NCI-H2227 treated with DMSO at 0.1 percent for 48 hours (cell line): ENCODE measurements at regions not wholly inside any gene's neighbourhood (a gene's known extent, or its start where the extent isn't known, plus 50 kb on each side); places are given as distances from the start of the nearest gene placed in this dataset.

ENCODE experiments used
- DNase-seq: peaks from one replicate; lab custom pipeline; 2025; lab: John Stamatoyannopoulos, UW

DNA sequence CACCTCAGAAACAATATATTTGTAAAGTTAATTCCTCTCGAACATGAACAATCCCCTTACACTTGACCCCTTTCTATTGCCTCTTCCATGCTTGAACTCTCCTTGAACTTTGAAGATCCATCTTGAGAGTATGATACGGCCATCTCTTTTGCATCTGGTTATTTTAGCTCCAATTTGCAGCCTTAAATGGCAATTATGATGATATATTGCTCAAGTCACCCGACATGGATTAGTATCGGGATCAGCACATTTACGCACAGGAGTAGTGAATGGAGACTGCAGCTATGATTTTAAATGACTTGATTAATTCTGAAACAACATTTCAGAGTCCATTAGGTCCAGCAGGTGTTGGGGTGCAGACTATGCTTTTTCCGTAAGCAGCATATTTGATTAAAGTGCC is 143.8 kb upstream of the PAQR3 start:
- no peak for DNase-seq

DNA sequence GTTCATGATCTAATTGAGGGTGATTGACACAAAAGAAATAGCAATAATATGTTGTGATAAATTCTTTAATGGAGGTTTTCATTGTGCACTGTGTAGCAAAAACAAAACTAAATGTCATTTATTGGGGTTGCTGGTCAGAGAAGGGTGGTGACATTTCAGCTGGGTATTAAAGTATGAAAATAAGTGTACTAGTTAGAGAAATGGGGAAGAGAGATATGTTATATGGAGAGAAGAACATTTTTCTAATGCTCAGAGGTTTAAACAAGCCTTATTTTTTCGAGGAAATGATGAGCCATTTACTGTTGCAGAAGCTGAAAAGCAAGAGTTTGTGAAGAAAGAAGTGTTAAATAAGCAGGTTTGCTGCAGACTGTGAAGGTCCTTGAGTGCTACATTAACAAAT is 142.7 kb upstream of the PAQR3 start:
- no peak for DNase-seq

DNA sequence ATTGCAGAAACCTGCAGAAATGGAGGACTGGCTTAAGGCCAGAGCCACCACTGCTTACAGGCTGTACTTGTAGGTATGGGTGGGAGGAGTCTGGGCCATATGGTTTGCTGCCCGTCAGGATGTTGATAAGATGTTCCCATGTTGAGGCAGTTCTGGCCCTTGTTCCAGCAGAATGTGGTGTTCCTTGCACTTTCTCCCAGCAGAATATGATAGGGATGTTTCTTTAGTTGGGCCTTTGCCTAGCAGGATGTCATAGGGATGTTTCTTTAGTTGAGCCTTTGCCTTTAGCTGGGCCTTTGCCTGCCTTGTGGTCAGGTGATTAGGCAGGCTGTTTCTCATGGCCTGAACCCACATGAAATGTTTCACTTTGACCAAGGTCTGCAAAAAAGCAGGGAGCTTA is 139.1 kb upstream of the PAQR3 start:
- no peak for DNase-seq

DNA sequence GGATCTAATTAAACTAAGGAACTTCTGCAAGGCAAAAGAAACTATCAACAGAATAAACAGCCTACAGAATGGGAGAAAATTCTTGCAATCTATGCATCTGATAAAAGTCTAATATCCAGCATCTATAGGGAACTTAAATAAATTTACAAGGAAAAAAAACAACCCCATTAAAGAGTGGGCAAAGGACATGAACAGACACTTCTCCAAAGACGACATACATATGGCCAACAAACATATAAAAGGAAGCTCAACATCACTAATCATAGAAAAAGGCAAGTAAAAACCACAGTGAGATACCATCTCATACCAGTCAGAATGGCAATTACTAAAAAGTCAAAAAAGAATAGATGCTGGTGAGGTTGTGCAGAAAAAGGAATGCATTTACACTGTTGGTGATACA is 134.8 kb upstream of the PAQR3 start:
- no peak for DNase-seq

DNA sequence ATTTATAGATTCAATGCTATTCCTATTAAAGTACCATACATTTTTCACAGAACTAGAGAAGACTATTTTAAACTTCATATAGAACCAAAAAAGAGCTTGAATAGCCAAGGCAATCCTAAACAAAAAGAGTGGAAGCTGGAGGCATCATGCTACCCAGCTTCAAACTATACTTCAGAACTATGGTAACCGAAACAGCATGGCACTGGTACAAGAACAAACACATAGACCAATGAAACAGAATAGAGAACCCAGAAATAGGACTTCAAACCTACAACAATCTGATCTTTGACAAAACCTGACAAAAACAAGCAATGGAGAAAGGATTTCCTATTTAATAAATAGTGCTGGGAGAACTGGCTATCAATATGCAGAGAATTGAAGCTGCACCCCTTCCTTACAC is 134.2 kb upstream of the PAQR3 start:
- no peak for DNase-seq

DNA sequence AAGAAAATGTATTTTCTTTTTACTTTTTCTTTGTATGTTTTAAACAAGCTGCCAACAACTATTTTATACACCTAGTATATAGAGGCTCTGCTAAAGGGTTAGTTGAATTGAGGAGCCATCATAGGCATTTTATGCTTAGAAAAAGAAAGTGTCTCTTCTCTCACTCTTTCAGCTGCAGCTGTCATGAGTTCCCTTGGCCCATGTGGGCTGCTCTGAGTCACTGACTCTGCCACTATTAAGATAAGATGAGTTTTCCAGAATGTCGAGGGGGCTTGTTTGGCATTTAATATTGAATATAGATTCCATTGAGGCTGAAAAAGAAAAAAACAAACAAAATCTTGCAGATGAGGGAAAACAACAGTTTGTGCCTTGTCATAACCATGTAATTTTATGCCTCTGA is 126.0 kb upstream of the PAQR3 start:
- no peak for DNase-seq

DNA sequence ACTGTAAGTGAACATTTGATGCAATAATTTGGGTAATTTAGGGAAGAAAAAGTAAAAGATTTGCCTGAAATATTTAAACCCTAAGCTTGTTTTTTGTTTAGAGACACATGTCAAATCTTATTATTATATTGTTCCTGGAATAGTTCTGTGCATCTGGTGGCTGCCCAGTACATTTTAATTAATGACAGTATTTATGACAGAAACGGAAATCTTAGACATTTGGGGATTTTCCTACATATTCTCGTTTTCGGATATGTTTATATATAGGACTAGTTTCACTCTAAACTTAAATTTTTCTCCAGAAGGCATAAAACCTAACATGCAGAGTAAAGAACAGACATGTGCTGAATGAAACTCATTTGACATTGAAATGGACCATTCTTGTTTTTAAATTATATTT is 125.6 kb upstream of the PAQR3 start:
- no peak for DNase-seq

DNA sequence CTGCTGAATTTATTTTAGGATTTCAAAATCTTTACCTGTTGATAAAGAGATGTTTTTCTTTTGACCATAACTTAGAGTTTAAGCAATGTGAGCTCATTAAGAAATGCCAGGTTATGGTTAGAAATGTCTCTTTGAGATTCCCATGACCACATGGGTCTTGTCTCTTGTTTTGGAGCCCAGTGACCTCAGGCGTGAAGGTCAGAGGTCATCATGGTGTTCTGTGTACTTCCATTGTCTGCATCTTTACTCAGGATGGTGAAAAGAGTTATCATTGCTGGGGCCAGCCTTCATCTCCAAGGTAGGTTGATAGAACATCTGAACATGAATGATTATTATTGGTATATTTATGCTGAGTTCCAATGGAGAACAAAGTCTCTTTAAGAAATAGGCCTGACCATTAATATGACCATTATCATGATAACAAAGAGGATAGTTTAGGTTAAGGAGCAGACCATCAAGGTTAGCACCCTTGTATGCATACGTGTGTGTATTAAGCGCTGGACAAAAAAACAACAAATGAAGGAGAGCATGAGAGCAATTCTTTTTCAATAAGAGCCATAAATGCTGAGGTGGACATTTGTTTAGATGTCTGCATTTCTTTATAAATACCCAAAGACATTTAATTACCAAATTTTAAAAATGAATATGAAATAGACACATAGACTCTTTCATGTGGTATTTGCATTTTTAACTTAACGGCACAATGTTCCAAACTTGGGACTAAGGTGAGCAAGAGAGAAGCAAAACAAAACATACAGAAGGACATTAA is 120.6 kb upstream of the PAQR3 start:
- no peak for DNase-seq

DNA sequence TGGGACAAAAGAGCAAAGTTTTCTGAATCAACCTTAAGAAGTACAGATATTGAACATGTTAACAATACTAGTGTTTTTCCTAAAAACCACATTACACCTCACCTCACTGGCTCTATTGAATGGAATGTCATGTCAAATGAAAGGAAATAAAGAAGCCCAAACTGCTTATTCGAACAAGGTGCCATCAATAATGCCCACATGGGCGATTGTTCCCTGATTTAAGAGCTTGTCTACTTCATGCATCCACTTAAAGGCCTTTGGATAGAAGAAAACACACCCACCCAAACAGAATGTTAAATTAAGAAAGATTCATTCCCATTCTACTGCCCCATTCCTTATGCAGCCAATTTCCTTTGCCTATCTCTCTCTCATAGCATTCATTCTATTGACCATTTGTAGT is 118.5 kb upstream of the PAQR3 start:
- no peak for DNase-seq

DNA sequence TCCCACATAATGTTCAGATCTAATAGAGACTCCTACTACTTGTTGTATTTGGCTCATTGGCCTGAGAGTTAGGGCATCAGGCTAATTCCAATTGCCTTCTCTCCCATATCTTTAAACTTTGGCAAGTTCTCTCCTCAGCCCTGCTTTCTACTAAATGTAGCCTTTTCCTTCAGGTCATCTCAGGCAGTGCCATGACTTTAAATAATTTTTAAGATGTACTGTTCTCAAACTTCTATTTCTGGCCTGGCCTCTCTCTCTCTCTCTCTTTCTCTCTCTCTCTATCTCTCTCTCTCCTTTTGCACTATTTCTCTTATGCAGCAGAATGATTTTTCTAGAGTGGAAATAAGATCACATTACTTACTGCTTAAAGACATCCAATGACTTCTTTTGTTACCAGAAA is 114.5 kb upstream of the PAQR3 start:
- DNase-seq = no peak

DNA sequence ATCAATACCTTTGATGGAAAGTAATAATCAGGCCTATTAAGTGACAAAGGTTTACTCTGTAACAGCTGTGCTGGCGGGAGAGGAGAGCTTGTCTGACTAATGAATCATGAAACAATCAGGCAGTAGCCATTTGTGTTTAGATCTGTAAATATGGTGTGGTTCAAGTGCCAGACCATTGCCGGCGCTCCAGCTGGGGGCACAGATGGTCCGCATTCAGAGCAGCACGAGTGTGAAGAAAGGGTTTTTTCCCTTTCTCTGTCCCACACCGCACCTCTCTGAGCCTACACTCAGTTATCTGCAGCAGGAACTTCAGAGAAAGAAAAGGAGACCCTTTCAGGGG is 111.3 kb upstream of the PAQR3 start:
- peak; percentile 50 for DNase-seq

DNA sequence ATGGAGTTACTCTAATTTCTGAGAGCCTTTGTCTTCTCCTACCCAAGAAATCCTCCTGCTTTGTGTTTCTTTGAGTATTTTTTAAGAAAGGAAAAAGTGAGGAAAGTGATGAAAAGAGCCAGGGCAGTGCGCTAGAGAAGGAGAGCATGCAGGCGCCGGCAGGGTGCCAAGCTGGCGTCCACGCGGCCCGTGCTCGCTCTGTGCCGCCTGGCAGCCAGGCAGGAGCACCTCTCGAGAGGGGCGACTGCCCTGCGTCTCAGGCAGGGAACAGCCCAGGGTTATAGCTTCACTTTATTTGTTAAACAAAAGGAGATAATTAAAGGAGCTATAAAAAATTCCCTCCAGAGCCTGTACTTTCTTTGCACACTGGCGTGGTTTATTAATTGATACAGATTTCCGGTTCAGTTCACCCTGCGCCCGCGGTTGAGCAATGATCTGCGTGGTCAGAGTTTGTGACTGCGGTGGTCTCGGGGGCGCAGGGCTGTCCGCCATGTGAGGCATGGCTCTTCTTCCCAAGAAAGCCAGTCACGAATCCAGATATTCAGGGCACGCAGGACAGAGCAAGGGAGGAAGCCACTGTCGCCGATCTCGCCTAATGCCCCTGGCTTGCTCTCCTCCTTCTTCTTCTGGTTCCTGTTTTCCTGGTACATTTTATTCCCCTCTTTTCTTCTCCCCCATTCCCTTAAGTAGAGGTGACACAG is 110.8 kb upstream of the PAQR3 start:
- peak; percentile 30 for DNase-seq

DNA sequence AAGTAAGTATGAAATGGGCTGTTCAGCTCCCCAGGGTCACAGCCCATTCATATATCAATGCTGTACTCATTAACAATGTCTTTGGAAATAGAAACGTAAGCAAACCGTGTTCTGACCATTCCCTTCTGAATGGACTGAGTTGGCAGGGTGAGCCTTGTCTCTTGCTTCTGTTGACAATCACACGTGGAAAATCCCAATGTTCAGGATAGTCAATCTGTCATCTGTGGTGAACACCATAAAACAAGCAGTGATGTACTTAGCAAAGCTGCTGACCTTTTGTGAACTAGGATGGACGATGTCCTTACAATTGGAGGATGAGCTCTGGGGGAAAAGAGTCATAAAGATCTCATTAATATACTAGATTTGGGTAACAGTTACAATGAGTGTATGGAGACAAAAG is 109.6 kb upstream of the PAQR3 start:
- no peak for DNase-seq

DNA sequence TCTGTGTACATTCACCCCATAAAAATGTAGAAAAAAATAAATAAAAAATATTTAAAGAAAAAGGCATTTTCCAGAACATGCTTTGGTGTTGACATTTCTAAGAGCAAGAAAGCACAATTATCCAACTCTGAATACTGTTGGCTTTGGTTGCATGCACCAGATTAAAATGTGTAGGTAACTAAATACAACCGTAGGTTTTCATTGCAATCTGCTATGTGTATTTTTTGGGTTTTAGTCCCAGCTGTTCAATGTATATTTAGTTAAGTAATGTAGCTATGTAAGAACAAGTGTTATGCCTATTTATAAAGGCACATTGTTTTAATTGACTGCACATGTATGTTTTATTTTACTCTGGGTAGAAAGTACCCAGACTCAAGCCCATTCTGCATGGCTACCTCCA is 108.1 kb upstream of the PAQR3 start:
- no peak for DNase-seq

DNA sequence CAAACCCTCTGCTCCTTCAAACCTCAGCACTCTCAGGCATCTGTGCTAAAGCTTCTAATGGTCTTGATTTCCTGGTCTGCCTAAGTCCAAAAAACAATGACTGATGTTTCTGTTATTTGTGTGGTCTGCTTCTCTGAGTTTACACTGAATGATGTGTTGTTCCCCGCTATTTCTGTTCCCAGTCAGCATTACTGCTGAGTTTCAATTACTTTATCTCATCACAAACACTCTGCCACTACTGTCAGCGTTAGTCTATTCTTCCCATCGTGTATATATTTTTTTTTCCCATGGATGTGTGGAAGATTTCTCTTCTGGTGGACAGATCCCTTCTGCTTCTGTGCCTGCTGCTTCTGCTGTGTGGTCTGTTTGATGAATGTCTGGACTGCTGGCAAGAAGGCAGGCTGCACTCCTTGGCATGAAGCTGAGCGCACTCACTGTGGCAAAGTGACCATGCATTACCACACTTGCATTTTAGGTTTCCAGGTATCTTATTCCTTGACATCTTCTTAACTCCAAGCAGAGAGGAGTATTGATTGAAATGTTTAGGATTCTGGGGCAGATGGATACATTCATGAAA is 106.9 kb upstream of the PAQR3 start:
- no peak for DNase-seq

DNA sequence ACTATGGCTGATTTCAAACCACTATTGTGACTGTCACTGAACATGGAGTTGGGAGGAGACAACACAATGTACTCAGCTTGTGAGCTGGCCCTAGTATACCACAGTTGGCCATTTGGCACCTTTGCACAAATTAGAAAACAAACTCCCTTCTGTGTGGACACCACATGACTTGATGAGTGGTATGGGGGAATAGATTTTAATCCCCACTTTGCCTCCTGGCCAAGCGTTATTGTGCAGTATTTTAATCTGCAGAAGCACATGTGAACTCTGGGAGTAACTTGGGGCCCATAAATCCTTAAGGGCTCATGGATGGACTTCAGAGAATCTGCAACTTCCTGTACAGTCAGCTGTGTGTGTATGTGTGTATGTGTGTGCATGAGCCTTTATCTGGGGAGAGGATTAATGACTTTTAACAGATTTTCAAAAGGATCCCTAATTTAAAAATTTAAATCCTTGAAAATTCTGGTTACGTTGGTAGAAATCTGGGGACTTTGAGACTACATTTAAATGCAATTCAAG is 105.0 kb upstream of the PAQR3 start:
- no peak for DNase-seq

DNA sequence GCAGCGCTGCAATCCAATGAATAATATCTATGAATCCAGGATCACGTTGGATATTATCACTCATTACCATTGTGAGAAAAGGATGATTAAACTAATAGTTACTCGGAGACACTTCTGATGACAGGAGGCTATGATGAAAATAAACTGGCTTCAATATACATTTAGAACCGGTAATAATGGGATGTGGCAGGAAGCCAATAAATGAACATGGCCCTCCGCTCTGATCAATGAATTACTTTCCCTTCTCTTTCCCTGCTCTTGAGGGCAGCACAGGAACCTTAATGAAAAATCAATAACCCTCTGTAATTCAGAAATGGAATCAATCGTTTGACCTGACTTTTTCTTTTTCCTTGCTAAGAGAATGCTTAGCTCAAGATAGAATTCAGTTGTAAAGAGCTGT is 103.9 kb upstream of the PAQR3 start:
- DNase-seq = no peak

DNA sequence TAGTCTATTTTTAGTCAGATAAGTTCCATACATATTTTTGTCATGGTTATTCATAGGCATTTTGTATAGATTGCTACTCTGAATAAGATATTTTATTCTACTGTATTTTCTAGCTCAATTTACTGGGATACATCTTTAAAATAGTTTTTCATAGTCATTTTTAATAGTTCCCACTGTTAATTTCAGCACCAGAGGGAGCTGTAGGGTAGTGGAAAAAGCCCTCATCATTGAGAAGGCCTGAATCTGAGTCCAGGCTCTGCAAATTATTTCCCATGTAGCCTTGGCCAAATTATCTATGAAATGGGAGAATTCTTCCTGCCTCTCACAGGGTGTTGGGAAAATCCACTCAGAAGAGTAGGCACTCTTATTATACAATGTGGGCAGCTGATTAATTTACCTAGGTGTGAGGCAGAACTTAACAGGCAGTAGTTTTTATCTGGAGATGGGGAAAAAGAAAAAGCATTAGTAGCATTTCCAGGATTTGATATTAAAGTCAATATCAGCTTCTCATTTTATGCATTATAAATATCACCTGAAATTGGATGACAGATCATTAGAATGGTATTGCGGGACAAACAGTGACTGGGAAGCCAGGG is 102.9 kb upstream of the PAQR3 start:
- DNase-seq = peak; percentile 5

DNA sequence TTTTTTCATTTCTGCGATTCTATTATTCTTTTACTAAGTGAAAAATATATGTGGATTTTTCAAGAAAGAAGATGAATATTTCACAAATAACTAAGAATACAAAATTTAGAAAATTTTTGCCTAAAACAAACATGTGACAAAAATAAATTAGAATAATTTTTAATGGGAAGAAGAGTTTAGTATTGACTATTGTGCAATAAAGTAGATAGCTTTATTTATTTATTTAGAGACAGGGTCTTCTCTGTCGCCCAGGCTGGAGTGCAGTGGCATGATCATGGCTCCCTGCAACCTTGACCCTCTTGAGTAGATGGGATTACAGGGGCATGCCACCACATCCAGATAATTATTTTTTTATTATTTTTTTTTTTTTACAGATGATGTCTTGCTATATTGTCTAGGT is 95.3 kb upstream of the PAQR3 start:
- DNase-seq = no peak

DNA sequence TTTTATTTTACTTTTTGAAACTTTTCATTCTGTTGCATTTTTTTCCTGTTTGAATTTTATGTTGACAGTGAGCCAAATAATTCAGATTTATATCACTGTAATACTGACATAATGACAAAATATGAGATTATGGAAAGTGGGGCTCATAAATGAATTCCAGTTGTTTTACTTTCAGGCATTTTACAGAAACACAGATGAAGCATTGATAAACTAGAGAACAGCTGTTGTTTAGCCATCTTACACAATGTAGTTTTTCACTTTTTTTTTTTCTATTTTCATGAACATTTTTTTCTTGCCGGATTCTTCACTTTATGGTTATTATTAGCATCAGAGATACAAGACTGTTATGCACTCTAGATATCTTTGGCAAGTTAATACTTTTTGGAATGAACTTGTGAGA is 91.7 kb upstream of the PAQR3 start:
- no peak for DNase-seq

DNA sequence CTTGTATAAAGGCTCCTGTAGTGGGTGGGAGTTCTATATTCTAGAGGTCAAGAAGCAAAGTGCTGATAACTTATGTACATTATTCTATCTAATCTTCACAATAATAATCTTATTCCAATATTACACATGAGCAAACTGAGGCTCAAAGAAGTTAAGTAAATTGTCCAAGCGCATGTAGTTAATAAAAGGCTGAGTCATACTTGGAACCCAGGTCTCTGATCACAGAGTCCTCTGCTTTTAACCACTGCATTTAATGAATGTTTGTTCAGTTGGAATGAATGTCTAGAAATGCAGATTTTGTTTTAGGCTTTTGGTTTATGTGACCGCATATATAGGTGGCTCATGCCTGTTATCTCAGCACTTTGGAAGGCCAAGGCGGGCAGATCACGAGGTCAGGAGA is 88.4 kb upstream of the PAQR3 start:
- no peak for DNase-seq

DNA sequence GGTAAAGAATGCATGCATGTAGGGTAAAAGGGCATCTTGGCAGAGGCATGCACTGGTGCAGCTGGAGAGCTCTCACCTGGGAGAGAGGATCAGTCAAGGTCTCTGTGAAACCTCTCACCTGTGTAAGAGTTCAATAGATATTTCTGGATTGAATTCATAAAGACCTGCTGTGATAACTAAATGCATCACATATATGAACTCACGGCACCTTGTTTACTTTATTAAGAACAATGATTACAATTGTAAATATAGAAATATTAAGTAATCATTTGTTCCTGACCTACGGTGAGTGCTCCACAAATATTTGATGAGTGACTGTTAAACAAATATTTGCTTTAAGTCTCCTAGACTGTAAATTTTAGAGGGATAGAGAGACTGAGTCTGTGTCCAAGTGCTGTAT is 85.9 kb upstream of the PAQR3 start:
- no peak for DNase-seq
